ENCODE measurements at regions not wholly inside any gene's neighbourhood (a gene's known extent, or its start where the extent isn't known, plus 50 kb on each side); places are given as distances from the start of the nearest gene placed in this dataset.
A peak's percentile ranks its signal among the peaks of the same experiment; 100 is the strongest.
"Not testable (repeated sequence)": the region's sequence is repeated elsewhere in the genome, so short reads cannot be mapped to it uniquely, and the experiment has no call there.

DNA sequence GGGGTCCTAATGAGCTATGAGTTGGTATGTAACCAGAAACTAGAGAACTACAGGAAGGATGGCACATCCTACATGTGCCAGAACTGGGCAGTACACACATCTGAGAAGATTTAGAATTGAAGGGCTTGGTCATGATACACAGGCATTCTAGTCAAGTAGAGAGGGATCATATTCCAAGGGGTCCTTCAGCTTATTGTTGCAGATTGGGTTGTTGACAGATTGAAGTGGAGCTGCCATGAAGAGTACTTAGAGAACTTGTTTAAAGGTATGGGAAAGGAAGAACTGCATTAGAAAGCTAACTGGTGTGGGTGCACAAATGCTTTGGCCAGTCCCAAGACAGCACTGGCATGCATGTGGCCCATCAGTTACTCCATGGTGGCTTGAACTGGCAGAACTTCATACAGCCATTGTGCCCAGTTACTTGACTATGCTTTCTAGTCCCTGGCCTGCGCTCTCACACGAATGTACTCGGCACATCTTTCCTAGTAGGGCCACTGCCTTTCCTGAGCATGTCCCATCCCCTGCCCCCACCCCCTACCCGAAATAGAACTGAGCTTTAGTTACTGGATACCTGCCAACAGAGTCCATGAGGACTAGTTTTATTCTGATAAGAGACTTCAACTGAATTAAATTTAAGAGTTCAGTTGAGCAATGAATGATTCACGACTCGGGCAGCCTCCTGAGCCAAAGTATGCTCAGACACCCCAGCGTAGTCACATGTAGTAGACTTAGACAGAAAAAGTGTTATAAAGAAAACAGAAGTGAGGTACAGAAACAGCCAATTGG, 64.0 kb downstream of the CCNG2 start:
- DNase-seq = peak; percentile 77

DNA sequence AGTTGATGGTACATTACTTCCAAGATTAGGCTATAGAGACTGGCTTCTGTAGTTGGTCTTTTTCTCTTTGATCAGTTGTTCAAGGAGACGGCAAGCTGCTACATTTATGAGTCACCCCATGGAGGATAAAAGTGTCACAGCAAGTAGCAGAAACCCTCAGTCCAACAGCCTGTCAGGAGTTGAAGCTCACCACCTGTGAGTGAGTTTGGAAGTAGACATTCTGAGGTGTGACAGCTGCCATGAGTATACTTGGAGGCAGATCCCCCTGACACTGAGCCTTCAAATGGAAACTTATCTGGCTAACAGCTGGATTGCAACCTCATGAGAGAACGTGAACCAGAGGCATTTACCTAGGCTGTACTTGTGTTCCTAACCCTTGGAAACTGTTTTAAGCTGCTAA, 68.0 kb downstream of the CCNG2 start:
- DNase-seq = no peak

DNA sequence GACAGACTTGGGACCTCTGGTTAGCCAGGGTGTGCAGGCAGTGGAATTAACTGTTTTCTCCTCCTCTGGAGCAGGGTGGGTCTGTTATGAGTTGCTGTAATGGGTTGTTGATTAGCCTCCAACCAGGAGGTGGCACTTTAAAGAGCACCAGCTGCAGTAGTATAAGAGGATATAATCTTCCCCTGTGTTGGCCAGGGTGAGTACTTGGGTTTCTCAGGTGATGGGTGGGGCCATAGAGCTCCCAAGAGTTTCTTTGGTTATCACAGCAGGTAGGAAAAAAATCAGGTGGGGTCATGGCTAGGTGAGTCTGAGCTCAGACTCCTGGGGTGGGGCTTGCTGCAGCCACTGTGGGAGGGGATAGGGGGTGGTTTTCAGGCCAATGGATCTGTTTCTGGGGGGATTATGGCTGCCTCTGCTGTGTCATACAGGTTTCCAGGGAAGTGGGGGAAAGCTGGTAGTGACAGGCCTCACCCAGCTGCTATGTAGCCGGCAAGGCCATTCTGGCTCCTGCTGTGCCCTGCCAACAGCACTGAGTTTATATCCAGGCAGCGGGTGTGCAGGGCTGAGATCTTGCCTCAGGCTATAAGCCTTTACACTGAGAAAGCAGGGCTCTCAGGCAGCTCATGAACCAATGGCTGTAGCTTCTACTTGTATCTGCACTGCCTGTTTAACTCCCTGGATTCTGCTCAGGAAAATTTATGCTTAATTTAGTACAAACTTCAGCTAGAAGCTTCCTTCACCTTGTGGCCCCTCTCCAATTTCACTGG, 70.1 kb downstream of the CCNG2 start:
- no peak for DNase-seq

DNA sequence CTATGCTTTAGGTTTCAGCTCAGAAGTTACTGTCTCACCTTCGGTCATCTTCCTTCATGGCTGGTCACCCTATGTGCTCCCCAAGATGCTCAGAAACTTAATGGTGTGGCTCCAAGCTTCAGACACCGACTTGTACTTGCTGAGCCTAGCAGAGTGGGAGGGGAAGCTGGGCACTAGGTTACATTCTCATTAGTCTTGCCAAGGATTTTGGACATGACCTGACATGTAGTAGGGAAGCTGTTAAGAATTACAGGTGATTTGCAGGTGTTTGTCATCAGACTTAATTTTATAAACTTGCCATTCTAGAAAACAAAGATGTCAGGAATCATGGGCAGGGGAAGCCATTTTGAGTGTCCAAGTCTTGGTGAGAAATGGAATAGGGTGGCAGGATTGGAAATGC, 72.4 kb downstream of the CCNG2 start:
- DNase-seq = no peak

DNA sequence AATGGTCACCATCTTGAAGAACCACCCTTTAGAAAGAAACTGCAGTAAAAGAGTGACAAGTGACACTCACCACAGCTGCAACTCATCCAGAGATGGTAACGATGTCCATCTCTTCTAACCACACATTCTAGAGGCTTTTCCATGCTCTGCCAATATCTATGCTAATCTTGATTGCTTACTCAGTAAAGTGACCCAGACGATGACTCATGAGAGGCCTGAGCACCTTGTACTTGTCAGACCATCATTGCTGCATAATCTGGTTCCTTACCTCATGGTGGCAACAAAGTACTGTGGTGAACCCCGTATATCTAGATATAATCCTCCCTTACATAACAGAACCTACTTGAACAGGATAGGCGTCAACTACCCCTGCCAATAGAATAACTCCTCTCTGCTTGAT, 75.6 kb downstream of the CCNG2 start:
- peak; percentile 36 for DNase-seq

DNA sequence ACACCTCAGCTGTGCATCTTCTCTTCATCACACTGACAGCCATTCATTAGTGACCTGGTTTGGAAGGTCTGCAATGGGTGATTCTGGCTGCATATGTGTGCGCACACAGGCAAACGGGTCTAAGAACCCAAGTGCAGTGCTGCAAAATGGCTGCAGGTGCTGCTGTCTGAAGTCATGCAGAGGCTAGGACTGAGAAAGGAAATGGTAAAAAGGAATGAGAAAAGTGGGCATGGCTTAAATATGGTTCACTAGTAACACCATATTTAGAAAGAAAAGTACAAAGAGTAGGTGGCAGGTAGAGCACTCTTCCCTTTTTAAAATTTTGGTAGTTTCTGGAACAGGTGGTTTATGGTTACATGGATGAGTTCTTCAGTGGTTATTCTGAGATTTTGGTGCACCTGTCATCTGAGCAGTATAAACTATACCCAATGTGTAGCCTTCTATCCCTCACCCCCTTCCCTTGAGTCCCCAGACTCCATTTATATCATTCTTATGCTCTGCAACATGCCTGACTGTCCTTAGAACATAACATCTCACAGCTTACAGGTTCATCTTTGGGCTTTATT, 78.4 kb downstream of the CCNG2 start:
- no peak for DNase-seq

DNA sequence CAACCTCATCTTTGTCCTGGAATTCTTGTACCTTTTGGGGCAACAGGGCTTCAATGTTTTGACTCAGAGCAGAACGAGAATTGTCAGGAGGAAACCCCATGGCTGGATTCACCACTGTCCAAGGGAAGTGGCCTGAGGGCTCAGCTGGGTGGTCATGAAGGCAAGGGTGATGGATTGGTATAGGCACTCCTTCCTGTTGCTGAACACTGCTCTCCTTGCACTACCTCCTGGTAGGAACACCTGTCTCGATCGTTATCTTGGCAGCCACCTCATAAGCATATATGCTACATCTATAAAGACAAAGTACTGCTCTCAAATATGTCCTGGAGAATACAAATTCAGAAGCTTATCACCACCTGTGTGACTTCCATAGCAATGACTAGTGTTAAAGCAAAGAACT, 79.8 kb downstream of the CCNG2 start:
- DNase-seq = no peak

DNA sequence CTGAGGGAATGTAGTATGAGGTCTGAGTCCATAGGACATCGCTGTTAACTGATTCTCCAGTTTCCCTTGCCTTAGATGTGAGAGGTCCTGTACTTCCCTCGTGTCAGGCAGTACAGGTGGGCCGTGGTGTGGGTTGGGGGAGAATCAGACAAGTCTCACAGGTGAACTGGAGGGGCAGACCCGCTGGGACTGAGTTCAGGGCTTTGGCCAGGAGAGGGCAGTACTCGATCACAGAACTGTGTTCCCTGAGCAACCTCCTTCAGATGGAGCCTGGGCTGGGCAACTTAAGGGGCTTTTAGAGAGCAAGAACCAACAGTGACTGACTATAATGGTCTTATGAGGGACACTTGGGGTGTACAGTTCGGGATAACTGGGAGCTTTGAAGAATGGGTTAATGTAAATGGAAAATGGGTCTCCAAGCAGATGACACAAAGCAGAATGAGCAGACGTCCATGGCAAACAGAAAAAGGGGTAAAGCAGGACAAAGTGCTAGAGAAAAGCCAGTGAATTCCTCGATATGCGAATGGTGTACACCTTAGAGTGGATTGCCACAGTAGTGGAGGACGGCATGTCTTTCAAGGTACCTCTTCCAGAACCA, 83.6 kb downstream of the CCNG2 start:
- peak; percentile 53 for DNase-seq

DNA sequence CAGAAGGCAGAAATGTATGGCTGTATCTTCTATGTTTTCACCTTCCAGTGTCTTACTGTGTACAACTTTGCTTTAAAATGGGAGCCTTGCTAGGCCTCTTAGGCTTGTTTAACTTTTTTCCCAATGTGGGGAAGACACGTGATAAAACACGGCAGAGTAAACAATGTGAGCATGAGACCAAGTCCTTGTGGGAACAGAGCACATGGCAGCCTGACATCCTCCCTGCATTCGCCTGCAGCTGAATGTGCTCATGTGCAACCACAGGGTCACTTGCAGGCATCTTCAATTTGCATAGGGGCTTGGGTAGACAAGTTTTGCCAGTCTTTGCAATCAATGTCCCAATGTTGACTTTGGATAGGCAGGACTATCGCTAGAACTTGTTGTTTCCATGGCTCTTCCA, 91.8 kb downstream of the CCNG2 start:
- no peak for DNase-seq

DNA sequence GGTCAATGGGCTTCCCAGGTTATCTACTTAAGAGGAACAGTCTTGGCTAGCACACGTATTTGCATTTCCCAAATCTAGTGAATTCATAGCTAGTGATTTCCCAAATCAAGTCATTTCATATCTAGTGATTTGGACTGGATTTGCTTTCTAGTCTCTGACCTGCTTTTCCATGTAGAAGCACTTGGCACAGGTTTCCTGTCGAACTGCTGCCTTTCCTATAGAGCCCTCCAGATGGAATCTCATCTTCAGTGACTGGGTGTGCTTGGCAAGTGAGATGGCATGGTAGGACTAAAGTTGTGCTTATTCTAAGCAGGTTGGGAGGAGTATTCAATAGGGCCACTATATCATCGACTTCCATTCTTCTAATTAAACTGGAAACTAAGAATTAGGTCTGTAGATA, 94.7 kb downstream of the CCNG2 start:
- DNase-seq = no peak

DNA sequence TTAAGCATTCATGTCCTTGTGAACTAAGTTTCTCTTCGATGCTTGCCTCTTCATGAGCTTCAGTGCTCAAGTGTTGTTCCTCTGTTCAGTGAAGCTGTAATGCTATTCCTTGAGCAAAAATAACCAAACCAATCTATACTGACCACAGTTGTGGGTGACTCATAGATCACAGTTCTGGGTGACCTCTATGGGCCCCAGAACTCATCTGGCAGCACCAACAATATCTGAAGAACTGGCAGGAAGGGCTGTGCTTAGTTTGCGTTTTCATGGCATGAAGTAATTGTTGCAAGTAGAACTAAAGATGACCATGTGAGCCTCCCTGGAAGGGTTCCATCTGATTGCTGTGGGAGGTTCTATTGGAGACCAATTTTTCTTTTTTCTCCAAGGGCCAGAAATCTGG, 106.2 kb downstream of the CCNG2 start:
- DNase-seq = no peak

DNA sequence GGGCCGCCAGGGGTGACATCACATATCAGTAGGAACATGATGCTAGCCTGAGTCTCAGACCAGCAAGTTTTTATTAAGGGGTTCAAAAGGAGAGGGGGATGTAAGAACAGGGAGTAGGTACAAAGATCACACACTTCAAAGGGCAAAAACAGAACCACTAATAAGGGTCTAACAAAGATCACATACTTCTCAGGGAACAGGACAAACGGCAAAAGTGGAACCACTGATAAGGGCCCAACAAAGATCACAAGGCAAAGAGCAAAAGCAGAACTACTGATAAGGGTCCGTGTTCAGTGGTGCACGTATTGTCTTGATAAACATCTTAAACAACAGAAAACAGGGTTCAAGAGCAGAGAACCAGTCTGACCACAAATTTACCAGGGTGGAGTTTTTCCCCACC, 107.0 kb downstream of the CCNG2 start:
- DNase-seq = not testable (repeated sequence)

DNA sequence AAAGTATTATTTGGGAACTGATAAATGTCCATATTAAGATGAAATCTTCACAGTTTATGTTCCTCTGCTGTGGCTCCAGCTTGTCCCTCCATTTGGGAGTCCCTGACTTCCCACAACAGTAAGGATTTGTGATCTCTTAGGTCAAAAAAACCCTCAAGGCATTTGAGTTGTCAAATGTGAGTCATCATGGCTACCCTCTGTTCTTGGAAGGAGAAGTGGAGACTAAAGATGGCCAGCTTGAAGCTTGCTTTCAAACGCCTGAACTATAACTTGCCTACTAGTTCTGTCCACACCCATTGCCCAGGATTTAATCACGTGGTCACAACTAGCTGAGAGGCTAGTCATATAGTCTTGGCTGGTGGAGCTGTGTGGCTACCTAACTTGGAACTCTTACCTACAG, 107.8 kb downstream of the CCNG2 start:
- no peak for DNase-seq

DNA sequence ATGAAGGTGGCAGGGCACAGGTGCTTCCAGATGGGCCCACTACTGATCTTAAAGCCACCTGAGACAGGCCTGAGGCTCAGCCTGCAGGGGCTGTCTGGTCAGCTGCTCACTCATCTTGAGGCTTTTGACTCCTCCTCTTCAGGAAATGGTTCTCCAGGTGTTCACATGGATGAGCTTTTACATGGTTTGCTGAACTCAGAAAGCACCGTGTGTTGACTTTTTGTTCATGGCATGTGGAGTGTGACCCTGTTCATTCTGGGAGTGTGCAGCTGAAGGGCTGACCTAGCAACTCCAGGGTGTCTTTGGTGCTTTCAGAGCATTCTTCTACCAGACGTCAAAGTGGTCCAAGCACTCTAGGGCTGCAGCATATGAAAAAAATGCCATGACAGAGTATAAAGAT, 111.1 kb downstream of the CCNG2 start:
- no peak for DNase-seq

DNA sequence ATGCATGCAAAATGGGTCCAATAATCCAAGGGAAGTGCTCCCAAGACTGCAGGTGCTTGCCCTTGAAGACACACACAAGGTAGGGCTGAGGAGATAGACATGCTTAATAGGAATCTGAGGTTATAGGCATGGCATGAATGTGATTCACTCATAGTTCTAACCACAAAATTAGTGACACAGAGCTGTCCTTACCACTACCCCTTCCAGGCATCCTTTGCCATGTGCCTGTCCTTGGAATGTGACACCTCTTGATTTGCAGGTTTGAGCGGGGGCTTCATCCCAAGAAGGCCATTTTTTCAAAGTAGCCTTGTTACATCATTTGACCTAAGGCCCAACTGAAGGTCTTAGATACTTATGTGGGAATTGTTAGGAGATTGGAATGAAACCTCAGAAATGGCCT, 112.5 kb downstream of the CCNG2 start:
- DNase-seq = no peak

DNA sequence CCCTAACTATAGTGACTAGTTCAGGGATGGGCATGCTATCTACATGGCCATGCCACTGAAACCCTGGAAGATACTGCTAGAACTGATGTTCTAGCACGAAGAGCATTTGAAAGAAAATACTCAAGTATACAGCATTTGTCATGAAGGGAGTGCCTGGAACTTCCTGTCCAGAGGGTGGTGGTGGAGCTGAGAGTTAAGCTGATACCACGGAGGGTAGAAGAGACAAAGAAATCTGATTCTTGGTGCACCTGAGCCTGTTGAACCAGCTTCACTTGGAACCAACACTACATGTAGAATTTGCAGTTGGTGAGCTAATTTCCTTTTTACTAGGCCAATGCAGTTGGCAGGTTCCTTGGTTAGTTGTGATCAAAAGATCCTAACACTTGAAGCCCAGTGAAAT, 116.4 kb downstream of the CCNG2 start:
- no peak for DNase-seq

DNA sequence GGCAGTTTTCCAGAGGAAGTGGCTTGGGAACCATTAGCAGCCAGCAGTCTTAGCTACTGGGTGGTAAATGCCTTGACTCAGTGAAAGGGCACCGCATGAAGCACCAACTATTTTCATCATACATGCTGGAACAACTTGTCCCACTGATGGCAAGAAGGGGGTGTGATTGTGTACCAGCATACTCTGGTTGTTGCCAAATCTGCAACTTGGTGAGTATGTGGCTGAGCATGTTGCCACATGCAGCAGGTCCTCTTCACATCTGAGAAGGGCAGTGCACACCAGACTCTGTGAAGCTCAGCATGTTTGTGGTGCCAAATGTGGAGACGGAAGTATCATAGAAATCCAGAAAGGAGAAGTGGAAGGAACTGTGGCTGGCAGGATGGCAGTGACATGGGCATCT, 122.1 kb downstream of the CCNG2 start:
- not testable (repeated sequence) for DNase-seq

DNA sequence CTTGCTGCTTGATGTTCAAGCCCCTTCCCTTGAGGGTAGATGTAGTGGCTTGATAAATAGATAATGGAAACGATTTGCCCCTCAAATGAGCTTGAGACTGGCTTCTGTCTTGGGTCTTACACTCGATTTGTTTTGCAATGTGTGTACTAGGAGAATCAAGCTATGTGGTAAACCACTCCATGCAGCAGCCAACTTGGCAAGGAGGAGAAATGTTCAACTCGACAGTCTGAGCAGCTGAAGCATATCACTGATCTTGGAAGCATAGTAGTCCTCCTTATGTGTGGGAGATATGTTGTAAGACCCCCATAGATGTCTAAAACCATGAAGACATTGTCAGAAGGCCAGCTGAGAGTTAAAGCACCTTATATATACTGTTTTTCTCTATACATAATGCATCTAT, 125.3 kb downstream of the CCNG2 start:
- no peak for DNase-seq

DNA sequence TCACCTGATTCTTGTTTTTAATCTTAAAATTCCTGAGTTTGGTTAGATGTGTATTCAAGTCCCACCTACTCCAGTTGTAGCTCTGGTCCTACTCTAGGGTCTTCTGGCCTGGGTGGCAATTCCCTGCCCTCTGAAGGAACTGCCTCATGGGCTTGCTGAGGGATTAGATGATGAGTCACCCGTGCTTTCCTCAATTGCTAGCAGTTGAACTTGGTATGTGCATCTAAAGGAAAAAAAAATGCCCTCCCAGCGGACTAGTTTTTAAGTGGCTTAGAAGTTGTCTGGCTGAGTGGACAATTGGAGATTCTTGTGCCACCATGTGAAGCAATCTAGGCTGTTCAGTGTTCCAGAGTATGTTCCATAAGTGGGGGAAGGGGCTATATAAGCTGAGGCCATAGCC, 127.0 kb downstream of the CCNG2 start:
- no peak for DNase-seq

DNA sequence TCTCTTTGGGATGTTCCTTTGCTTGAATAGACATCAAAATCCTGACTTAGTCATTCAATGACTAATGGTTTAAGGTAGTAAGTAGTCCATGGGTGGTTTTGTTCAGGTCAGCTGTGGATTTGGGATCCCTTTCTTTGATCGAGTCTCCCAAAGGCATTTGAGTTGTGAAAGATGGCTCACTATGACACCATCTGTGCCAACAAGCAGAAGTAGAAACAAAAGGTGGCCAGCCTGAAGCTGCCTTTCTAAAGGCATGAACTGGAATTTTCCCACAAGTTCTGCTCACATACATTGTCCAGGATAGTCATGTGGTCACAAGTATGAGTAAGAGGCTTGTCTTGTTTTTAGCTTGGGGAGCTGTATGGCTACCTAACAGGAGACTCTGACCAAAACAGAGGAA, 129.9 kb downstream of the CCNG2 start:
- no peak for DNase-seq

DNA sequence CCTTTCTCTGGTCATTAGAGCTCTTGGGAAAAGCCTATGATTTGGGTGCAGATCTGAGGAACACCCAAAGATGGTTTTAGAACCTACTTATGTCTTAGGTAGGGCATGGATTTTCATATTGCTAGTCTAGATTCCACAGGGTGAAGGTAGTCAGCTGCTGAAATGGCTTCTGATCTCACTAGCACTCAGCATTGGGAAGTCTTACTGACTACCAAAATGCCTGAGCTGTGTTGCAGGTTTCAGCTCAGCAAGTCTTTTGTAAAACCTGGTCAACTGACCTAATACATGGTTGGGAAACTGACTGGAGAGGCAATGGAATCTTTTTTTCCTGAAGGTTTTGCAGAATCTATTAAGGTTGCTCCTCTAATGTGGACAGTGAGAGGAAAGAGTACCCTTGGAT, 136.4 kb downstream of the CCNG2 start:
- no peak for DNase-seq

DNA sequence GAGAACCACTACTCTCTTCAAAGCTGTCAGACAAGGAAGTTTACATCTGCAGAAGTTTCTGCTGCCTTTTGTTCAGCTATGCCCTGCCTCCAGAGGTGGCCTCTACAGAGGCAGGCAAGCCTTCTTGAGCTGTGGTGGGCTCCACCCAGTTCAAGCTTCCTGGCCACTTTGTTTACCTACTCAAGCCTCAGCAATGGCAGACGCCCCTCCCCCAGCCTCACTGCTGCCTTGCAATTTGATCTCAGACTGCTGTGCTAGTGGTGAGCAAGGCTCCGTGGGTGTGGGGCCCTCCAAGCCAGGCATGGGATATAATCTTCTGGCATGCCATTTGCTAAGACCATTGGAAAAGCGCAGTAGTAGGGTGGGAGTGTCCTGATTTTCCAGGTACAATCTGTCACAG, 144.0 kb downstream of the CCNG2 start:
- DNase-seq = not testable (repeated sequence)

DNA sequence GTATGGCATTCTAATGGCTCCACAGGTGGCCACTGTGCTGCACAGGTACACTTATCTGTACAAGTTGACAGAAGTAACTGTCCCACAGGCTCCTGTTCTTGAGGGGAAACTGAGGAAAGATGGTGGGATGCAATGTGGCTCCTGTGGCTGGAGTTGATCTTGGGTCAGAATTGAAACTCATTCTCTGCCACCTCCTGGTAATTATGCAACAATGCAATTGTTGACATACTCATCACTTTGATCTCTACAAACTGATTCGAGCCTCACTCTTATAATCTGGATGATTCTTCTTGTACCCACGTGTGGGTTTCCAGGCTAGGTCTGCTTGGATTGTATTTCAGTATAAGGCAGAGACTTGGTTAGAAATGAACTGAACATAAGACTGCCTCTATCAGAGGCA, 148.8 kb downstream of the CCNG2 start:
- DNase-seq = no peak

DNA sequence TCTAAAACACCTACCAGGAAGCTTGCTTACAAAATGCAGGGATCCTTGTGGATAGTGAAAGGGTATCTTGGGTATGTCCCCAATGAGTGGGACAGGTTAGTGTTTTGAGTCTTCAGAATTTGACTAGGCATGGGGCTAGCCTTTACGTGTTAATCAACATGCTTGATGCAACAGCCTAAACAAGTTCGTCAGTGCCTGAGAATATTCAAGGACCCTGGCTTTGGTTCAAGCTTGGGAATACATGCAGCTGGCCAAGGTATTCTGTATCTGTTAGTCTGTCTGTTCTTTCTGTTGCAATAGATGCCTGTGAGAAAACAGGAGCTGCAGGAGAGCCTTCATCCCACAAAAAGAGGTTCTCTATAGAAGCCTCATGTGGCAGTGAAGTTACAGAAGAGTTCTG, 149.5 kb downstream of the CCNG2 start:
- DNase-seq = no peak
